GM12872 (cell line): ENCODE measurements at regions not wholly inside any gene's neighbourhood (a gene's known extent, or its start where the extent isn't known, plus 50 kb on each side); places are given as distances from the start of the nearest gene placed in this dataset.

ENCODE experiments used
- TF ChIP-seq, protein P1 (sequence below): IDR thresholded peaks from 3 replicates; pipeline ENCODE4 v1.5.1; 2011; ENCODE audit warnings: low read depth, mild to moderate bottlenecking, low read length, moderate library complexity; ENCODE audit not compliant: insufficient read depth

DNA sequence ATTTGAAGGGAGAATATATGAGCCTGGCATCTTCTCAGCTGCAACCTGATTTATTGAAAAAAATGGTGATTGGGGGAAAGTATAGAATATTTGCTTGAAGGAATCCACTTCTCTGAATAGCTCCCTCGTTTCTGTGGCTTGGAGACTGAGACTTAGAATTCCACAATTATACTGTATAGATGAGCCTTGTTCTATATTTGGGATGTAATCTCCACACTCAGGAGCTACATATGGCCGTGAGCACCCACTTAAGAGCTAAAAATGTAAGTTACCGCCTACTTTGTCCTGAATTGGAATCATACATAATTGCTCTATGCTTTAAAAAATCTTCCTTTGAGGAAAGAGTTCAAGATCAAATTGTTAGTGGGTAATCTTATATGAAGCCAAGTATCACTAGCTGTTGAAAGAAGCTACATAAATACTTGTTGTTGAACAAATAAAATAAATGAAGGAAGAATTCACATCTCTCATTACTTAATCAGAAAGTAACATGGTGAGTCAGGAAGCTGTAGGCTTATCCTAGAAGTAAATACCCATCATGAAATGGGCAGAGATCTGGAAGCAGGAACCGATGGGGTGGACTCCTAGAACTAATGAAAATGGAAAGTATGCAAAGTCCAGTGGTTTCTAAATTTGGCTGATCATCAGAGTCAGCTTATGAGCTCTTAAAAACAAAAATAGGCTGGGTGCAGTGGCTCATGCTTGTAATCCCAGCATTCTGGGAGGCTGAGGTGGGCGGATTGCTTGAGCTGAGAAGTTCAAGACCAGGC is 254.3 kb downstream of the SOX4 start:
- TF ChIP-seq, protein P1, sequence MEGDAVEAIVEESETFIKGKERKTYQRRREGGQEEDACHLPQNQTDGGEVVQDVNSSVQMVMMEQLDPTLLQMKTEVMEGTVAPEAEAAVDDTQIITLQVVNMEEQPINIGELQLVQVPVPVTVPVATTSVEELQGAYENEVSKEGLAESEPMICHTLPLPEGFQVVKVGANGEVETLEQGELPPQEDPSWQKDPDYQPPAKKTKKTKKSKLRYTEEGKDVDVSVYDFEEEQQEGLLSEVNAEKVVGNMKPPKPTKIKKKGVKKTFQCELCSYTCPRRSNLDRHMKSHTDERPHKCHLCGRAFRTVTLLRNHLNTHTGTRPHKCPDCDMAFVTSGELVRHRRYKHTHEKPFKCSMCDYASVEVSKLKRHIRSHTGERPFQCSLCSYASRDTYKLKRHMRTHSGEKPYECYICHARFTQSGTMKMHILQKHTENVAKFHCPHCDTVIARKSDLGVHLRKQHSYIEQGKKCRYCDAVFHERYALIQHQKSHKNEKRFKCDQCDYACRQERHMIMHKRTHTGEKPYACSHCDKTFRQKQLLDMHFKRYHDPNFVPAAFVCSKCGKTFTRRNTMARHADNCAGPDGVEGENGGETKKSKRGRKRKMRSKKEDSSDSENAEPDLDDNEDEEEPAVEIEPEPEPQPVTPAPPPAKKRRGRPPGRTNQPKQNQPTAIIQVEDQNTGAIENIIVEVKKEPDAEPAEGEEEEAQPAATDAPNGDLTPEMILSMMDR: no peak

DNA sequence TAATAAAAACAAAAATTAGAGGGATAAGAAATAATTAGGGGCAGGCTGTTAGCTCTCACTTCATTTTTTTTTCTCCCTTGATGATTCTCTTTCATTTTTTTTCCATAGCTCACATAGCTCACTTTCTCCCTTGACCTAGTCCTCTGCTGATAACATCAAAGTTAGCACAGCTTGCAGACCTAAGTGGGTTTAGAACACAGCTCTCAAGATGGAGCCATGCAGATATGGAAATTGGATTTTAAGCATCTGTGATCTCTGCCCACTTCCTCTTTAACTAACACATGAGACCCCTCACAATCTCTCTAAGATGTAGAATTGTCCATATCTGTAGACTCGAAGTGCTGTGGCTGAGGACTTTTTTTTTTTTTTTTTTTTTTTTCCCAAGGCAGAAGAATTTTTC is 257.1 kb downstream of the SOX4 start:
- TF ChIP-seq, protein P1: no peak

DNA sequence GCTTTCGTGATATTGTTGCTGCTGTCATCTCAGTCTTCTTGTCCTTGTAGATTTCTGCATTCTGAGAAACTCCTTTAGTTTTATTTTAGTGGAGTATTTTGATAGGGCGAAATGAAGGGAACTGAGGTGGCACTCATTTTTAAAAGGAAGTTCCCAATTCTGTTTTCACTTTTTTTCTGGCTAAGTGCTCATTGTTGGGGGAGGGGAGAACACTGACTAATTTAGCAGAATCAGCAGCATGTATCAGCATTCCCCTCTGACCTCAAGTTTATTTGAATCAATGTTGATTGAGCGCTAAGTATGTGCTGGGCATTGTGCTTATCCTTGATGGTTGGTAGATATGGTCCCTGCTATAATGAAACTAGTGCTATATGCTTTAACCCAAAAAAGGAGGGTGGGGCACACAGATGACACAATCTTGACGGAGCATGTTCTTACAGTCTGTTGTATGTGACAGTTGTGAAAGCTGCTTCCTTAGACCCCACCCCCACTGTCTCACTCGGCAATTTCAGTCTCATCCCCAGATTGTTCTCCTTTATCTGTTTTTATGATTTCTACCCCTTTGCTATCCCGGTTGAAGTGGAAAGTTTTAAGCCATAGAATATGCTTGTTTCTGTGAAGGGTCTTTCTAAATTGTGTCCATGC is 262.4 kb downstream of the SOX4 start:
- TF ChIP-seq, protein P1: no peak

DNA sequence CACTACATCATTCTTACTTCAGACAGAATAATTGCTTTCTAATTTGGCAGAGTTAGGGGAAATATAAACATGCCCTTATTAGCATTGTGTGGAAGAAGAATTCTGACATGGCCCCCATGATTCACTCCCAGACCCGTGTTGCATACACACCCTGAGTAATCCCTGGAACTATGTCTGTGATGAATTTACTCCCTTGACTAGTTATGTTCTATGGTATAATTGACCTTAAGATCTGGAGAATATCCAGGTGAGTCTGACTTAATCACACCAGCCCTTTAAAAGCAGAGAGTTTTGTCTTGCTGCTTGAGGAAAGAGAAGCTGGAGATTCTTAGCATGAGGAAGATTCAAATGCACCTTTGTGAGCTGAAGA is 262.9 kb downstream of the SOX4 start:
- TF ChIP-seq, protein P1: no peak

DNA sequence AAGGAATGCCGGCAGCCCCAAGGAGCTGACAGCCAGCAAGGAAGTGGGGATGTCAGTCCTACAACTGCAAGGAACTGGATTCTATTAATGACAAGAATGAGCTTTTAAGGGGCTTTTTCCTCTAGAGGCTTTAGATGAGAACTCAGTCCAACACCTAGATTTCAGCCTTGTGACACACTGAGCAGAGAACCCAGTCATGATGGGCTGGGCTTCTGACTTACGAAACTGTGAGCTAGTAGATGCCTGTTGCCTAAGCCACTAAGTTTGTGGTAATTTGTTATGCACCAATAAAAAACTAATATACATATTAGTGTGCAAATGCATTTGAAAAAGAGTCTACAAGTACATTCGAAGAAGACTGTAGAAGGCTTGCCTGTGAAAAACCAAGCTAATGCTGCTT is 263.3 kb downstream of the SOX4 start:
- TF ChIP-seq, protein P1: no peak

DNA sequence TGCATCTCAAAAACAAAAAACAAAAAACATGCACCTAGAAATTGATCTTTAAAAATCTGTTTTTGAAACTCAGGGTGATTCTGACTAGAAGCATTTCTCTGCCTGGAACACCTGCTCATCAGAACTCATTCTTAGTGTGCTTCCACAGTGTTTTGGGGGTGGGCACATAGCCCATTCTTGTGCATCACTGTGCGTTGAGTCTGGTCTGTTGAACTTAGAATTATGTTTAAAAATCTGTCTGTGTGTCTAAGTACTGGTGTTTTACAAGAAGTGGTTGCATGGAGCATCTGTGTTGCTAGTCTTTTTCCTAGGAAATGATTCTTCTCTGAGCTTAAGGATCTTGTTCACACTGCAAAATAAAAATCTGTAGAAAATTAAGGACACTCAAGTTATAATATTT is 264.5 kb downstream of the SOX4 start:
- TF ChIP-seq, protein P1: no peak

DNA sequence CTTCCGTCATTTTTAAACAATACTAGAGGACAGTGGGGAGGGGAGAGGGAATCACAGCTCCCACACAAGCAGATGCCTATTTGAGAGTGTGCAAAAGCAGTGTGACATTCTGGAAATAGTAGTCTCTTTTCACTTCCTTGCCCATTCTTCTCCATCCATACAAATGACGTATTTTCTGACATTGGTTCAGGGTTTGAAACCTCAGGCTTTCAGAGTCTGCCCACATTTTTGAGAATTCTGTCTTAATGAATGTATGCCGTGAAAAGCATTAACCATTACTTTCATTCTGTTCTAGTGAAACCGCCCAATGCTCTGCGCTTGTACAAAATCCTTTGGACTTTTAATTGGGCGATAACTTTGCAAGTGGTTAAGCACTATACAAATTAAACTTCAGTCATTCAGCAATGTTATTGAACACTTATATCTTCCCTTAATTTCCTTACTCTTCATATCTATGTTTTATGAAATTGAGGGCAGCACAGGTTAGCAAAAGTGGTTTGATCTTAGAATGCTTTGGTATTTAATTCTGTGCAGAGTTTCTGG is 265.7 kb downstream of the SOX4 start:
- TF ChIP-seq, protein P1: no peak
